Dedifferentiated amniotic fluid mesenchymal stem cell (primary cell): ENCODE measurements at regions not wholly inside any gene's neighbourhood (a gene's known extent, or its start where the extent isn't known, plus 50 kb on each side); places are given as distances from the start of the nearest gene placed in this dataset.

Source experiments
- DNase-seq: peaks from one replicate; pipeline ENCODE4 v3.0.0-alpha.2; 2016; ENCODE audit errors: extremely low spot score

DNA sequence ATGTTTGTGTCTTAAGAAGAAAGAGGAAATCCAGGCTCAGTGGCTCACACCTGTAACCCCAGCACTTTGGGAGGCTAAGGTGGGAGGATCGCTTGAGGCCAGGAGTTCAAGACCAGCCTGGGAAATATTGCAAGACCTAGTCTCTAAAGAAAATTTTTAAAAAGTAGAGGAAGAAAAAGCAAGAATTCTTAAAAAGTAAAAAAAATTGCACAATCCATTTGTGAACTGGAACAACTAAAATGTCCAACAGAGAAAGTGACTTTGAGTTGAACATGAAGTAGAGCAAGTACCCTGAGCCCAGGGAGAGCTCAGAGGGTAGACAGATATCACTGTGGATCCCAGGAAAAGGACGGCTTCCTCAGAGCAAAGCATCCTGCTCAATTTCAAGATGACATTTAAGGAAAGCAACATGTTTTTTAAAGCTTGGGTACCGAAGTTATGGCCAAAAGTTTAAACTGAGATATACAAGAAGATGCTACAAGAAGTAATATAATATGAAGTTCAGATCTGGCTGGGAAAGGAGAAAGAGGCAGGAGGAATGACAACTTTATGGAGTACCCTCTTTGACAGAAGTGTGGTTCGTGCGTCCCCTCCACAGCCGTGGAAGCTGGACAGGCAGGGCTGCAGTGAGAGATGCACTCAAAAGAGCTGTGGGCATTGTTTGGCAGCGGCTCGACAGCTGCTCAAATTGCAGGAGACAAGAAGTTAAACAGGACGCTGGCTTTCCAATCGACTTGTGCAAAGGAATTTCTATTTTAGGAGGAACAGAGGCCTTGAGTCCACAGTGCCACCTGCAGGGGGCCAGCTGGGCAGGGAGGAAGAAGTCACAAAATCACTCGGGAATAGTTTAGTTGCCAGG, 201.3 kb downstream of the JCAD start:
- DNase-seq, result peak; percentile 83

DNA sequence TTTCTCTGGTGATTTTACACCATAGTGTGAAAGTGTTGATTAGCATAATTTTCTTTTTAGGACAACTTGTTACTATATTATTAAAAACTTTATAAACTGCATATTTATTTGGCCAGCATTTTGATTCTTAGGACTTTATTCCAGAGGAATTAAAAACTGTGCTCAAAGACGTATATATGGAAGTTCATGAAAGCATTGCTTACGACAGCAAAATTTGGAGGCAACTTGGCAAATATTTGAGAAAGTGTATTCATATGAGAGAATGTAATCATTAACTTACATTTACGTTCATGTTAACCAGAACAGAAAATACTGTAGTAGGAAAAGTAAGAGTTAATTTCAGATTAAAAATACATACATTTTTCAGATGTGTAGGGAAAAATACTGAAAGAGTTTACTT, 203.1 kb downstream of the JCAD start:
- no peak for DNase-seq

- no peak for DNase-seq
Measured at GRCh38 chr10:29853913-29854312, 205.5 kb downstream of the JCAD start.

DNA sequence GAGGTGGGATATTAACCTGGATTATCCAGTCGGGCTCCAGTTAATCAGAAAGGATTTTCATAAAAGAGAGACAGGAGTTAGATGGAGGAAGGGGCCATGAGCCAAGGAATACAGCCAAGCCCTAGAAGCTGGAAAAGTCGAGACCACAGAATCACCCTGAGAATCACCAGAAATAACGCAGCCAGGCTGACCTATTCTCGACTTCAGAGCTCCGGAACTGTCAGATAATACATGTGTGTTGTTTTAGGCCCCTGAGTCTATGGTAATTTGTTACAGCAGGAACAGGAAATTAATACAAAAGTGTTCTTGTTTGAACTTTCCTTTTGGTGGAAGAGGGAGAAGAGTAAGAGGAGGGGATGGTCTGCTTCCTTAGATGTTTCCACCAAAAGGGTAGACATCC, 208.1 kb downstream of the JCAD start:
- no peak for DNase-seq

- DNase-seq, result no peak
Measured at GRCh38 chr10:29850371-29850770, 209.0 kb downstream of the JCAD start.

GRCh38 chr10:29849886-29850285, 209.5 kb downstream of the JCAD start:
- no peak for DNase-seq

- peak; percentile 64 for DNase-seq
Measured at GRCh38 chr10:29849126-29849833, 210.1 kb downstream of the JCAD start.

GRCh38 chr10:29846881-29847280, 212.1 kb upstream of the SVIL start:
- no peak for DNase-seq

DNA sequence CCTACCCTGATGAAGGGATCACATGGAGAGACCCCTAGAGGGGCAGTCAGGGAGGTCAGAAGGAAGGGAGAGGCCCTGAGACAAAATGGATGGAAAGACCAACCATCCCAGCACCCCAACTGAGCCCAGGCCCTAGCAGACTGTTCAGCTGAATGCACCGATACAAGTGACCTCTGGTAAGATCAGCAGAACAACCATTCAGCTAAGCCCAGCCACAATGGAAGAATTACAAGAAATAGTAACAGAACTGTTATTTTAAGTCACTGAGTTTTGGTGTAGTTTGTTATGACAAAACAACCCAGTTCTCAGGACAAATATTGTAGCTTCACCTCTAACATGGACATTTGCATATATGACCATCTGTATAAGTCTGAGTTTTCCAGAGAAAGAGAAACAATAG, 210.4 kb upstream of the SVIL start:
- no peak for DNase-seq

- DNase-seq, result no peak
Measured at GRCh38 chr10:29843143-29843542, 208.4 kb upstream of the SVIL start.

DNA sequence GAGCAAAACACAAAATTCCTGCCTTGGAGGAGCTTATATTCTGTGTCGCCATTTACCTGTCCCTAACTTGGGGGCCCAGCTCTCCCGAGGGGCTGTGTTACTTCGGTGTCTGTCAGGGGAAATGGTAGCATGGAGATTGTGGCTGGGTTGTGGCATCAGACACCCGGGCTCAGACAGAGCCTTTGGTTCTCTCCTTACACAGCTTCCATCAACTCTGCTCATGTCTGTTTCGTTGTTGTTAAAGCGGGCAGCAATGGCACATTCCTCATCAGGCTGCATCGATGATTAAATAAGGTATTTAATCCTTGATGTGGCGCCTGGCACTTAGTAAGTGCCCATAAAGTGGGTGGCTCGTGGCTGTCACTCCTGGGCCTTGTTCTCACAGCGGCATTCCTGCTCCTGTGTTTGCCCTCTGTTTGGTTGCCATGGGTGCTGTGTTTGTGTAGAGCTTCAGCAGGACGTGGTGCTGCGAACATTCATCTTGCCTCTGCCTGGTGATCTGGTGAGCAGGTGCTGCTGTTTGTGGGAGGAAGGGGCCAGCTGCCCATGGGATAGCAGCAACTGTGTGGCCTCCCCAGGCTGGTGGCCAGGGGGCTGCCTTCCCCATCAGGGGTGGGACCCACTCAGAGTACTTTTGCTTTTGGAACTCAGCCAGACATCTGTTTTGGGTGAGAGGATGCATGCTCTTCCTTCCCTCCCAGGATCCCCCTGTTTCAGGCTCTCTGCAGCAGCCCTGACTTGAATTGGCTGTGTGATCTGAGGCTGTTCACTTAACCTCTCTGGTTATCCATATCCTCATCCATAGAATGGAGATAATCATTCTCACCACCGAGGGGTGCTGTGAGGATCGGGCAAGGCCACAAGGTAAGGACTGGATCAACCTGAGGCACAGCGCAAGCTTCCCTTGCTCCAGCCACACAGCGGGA, 207.2 kb upstream of the SVIL start:
- no peak for DNase-seq

DNA sequence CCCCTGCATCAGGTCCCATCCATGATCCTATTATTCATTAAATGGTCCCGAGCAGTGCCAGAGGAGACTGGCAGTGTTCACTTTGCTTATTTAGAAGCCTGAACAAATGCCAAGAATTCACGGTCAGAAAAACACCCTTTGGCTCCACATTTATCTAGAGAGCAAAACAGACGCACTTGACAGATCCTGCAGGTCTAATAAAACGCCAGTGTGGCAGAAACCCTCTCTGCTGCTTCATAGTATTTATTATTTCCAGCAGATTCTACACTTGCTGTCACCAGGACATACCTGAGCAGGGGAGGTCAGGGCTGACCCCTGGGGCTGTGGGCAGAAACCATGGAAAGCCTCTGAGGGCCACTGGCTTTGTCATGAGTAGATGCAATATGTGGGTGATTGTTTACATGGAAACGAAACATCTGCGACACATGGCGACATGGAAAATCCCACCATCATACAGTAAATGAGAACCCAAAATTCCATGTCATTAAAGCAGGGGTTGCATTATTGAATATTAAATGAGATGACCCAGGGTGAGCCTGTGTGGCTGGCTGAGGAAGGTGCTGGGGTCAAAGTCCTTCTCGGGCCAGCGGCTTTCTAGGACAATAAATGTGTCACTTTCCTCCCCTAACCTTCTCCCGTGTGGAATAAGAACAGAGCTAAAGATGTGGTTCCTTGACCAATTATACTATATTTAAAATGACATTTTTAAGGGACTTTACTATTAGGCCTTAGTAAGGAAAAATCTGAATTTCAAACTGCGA, 205.9 kb upstream of the SVIL start:
- no peak for DNase-seq

DNA sequence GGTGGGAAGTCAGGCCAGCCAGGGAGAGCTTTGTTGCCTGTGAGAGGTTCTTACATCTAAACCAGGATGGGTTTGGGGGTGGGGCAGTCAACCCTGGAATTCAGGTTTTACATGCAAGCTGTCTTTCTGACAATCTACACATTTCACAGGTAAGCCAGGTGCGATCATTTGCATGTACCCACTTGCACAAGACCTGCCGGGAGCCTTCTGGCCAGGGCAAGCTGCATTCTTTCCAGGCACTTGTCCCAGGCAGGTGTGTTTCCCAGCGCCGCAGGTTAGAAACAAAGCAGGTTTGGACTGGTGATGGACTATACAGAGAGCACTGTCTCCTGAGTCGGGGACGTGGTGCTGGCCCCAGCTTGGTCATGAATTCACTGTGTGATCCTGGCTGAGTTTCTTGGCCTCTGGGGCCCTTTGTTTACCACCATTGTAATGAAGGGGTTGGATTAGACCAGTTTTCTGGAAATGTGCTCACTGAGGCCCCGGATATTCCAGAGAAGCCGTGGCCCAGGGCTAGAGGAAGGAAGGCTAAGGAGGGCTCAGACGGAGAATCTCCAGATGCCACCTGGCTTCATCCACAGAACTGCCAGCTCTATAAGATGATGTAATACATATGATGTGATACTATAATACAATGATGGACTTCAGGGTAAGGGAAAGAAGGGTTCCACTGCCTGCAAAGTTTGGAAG, 205.2 kb upstream of the SVIL start:
- no peak for DNase-seq

- no peak for DNase-seq
Measured at GRCh38 chr10:29838539-29838938, 203.8 kb upstream of the SVIL start.

GRCh38 chr10:29837586-29837985, 202.8 kb upstream of the SVIL start:
- DNase-seq, result no peak

DNA sequence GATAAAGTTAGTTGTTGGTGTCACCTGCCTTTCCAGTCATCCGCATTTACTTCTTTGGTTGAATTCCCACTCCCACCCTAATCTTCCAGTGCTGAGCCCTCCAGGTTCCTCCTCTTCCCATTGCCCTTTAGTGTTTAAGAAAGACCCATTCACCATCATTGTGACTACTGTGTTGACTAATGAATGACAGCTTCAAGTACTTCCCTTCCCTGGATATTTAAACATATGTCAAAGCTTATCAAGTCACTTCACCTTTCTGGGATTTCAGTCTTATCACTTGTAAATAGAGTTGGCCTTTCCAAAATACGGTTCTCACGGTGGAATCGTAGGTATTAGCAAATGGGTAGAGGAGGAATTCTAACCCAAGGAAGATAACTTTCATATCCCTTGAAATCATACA, 201.6 kb upstream of the SVIL start:
- DNase-seq, result no peak

DNA sequence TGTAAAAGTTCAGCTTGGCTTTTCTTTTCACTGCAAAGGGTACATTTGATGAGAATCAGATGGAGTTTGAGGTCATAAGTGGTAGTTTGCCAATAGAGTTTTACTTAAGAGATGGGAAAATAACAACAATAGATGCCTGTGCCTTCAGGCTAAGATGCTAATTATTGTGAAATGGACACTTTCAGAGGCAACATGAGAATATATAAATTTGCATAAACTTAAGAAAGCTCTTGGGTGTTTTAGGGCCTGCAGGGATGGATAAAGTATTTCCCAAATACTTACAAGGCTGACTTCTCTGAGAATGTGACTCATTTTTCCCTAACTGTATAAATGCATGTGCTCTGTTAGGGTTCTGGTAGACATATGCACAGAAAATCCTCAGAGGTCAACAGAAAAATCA, 200.3 kb upstream of the SVIL start:
- peak; percentile 62 for DNase-seq

GRCh38 chr10:29830531-29831512, 196.1 kb upstream of the SVIL start:
- DNase-seq, result no peak

GRCh38 chr10:29829776-29830175, 195.0 kb upstream of the SVIL start:
- DNase-seq, result no peak

DNA sequence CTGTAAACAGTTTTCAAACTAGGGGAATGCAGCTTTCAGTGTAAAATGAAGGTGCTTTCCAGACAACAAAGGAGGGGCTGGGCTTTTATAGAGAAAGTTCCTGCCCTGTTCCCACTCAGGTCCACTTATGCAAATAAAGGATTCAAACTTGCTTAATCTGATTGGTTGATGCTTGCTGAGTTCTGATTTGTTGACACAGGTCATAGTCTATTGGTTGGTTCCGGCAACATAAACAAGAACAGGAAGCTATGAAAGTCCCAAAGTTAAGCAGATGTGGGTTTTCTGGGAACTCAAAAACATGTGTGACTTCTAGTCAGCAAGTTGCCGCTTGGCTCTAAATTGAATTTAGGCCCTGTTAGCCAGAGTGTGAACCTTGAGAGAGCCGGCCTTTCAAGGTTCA, 194.2 kb upstream of the SVIL start:
- no peak for DNase-seq
